Stimulated activated CD4-positive, alpha-beta T cell treated with anti-CD3 and anti-CD28 coated beads, Interleukin-15, amount 100 ng/mL, for 1 hour (primary cell): ENCODE measurements at regions not wholly inside any gene's neighbourhood (a gene's known extent, or its start where the extent isn't known, plus 50 kb on each side); places are given as distances from the start of the nearest gene placed in this dataset.
"Not testable (repeated sequence)": the region's sequence is repeated elsewhere in the genome, so short reads cannot be mapped to it uniquely, and the experiment has no call there.

ENCODE experiments used
- DNase-seq, 2 donors: peaks; one replicate each; pipeline ENCODE4 v3.0.0-alpha.2; 2020; ENCODE audit warnings: low read depth in 1 of 2, low spot score in 1 of 2

DNA sequence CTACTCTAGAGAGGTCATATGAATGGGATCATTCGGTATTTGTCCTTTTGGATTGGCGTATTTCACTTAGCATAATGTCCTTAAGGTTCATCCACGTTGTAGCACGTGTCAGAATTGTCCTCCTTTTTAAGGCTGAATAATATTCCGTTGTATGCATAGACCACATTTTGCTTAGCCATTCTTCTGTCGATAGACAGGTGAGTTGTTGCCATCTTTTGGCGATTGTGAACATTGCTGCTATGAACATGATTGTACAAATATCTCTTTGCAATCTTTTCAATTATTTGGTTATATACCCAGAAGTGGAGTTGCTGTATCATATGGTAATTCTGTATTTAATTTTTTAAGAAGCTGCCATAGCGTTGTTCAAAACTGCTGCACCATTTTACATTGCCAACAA, 52.4 kb upstream of the GOLGA8J start:
- DNase-seq = no peak

DNA sequence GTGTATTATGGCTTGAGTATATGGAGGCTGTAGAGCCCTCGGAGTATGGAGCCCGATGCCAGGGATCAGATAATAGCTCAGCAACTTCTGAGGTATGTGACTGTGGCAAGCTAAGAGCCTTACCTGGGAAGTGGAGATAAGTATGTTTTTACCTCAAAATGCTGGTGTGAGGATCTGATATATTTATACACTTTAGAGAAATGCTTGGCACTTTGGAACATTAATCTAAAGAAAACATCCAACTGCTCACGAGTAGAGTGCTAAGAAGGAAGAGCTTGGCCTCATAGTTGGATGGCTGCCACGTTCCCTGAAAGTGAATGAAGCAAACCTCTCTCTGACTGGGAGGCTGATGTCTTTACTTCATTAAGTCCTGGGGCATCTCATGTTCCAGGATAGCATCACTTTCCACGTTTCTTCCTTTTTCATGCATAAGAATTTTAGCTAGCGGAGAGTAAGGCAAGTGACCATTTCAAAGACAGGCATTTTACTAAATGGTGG, 58.9 kb upstream of the GOLGA8J start:
- no peak for DNase-seq

DNA sequence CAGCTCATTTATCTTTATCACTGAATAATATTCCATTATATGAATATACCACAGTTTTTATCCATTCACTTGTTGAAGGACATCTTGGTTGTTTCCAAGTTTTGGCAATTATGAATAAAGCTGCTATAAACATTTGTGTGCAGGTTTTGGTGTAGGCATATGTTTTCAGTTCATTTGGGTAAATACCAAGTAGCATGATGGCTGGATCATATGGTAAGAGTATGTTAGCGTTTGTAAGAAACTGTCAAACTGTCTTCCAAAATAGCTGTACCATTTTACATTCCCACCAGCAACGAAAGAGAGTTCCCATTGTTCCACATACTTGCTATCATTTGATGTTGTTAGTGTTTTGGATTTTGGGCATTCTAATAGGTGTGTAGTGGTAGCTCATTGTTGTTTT, 72.0 kb upstream of the GOLGA8J start:
- DNase-seq = no peak

GRCh38 chr15:30008156-30008555, 74.6 kb upstream of the GOLGA8J start:
- DNase-seq = no peak

- no peak for DNase-seq
Measured at GRCh38 chr15:30001602-30002001, 81.2 kb upstream of the GOLGA8J start.

- DNase-seq = no peak
Measured at GRCh38 chr15:29998033-29998432, 84.7 kb upstream of the GOLGA8J start.

DNA sequence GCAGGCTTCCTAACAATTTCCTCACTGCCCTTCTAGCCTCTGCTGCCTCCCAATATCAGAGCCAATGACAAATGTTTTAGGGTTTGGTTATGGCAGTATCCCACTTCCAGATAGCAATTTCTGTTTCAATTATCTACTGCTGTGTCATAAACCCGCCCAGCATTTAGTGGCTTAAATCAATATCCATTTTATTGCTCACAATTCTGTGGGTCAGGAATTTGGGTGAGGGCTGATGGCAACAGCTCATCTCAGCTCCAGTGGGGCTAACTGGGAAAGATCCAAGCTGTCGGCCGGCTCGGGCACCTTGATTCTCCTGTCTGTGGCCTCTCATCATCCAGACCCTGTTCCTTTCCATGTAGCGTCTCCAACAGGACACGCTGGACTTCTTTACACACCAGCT, 85.3 kb upstream of the GOLGA8J start:
- DNase-seq = no peak

DNA sequence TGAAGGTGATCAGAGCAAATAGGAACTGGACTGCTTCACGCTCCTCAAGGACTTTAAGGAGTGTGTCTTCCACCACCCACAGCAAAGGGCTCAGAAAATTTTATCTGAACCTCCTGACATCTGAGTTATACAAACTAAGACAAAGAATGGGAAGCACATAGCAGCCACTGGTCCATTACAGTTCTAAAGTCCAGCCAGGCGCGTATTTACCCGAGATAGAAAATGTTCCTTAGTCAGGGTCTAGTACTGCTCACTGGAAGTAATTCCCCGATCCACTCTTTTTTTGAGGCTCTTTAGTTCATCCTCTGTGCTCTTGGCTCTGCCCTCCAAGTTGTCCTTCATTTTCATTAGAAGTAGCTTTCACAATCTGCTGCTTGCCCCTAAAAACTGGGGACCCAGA, 88.5 kb upstream of the GOLGA8J start:
- no peak for DNase-seq

GRCh38 chr15:29990954-29991353, 91.8 kb upstream of the GOLGA8J start:
- DNase-seq = no peak

DNA sequence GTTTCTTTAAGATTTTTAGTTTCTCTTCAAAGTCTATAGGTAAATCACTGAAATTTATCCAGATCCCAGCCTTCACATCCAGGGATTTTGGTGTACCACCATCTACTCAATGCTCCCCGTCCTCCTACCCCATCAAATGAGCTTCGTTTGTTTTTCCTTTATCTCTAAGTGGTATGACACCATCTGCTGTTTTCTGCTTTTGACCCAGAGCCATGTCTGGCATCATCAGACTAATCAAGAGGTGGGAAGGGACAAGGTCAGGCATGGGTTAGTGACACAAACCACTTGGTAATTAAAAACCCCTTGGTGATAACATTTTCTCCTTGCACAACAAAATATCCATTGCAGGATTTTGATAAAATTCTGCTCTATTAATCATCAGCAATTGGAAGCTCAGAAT, 92.7 kb upstream of the GOLGA8J start:
- DNase-seq = no peak

DNA sequence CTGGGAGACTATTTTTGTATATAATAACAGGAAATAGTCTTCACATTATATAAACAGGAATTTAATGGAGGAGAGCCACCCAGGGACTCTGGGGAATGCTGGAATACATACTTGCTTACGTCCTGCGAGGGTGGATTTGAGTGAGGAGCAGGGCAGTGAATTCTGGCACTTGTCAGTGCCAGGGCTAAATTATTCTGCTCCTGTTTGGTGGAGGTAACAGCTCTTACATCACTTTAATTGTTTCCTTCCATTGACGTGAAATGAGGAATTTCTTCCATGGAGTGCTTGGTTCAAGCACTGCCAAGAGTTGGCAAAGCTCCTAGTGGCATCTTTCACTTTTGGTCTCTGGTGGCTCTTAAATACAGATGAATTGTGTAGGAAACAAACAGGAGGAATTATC, 94.1 kb upstream of the GOLGA8J start:
- DNase-seq = no peak

GRCh38 chr15:29986946-29987345, 95.8 kb upstream of the GOLGA8J start:
- no peak for DNase-seq

DNA sequence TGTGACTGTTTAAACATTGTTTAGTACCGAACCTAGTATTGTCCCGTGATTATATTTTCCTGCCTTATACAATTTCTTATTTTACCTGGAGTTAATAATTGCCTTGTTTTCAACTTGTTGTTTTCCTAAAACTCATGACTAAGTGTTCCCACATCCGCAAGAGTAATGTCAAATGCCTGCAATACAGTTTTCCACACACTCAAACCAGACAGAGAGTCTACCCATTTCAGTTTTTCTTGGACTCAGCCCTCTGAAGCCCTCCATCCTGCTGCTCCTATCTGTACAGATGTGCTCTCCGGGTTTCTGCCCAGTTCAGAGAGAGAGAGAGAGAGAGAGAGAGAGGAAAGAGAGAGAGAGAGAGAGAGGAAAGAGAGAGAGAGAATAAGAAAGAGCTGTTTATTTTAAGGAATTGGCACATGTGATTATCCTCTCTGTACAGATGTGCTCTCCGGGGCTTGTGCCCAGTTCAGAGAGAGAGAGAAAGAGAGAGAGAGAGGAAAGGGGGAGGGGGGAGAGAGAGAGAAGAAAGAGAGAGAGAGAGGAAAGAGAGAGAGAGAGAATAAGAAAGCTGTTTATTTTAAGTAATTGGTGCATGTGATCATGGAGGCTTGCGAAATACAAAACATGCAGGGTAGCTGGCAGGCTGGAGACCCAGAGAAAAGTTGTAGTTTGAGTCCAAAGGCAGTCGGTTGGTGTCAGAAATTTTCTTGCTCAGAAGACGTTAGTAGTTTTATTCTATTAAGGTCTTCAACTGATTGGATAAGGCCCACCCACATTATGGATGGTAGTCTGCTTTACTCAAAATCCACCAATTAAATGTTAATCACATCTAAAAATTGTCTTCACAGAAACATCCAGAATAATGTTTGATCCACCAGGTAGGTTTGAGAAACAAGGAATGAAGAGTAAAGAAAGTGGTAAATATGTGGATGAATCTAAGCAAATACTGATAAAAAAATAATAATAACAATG, 104.1 kb upstream of the GOLGA8J start:
- DNase-seq = no peak

DNA sequence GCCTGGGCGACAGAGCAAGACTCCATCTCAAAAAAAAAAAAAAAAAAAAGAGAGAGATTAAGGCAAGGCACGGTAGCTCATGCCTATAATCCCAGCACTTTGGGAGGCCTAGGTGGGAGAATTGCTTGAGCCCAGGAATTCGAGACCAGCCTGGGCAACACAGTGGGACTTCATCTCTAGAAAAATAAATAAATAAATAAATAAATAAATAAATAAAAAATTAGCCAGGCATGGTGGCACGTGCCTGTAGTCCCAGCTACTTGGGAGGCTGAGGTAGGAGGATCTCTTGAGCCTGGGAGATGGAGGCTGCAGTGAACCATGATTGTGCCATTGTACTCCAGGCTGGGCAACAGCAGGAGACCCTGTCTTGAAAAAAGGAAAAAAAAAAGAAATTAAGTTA, 108.7 kb upstream of the GOLGA8J start:
- not testable (repeated sequence) for DNase-seq

DNA sequence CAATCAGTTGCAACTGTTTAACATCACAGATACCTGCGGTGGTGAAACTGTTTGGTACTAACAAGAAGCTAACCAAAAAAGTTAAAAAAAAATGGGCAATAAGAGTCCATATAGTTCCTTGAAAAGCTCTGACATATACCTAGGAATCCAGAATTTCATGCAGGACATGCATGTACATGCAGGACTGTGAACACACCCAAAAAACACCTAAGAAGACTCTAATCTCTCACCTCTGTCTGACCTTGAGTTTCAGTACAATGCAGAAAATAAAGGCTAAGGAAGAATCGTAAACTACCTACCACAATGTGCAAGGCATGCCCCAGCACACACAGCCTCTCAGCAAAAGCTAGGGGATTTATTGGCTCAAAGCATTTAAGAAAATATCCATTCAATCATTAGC, 110.7 kb upstream of the GOLGA8J start:
- DNase-seq = no peak

DNA sequence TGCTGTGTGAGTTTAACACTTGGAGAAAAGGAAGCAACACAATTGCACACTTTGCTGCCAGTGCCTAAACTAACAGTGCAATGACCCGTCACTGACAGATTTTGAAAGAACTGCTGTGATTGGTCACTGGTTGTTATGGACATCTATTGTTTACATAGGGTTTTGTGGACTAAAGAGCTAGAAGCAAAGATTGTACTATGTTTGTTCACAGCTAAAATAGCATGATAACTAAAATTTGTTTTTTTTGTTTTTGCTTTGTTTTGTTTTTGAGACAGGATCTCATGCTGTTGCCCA, 112.4 kb upstream of the GOLGA8J start:
- no peak for DNase-seq

DNA sequence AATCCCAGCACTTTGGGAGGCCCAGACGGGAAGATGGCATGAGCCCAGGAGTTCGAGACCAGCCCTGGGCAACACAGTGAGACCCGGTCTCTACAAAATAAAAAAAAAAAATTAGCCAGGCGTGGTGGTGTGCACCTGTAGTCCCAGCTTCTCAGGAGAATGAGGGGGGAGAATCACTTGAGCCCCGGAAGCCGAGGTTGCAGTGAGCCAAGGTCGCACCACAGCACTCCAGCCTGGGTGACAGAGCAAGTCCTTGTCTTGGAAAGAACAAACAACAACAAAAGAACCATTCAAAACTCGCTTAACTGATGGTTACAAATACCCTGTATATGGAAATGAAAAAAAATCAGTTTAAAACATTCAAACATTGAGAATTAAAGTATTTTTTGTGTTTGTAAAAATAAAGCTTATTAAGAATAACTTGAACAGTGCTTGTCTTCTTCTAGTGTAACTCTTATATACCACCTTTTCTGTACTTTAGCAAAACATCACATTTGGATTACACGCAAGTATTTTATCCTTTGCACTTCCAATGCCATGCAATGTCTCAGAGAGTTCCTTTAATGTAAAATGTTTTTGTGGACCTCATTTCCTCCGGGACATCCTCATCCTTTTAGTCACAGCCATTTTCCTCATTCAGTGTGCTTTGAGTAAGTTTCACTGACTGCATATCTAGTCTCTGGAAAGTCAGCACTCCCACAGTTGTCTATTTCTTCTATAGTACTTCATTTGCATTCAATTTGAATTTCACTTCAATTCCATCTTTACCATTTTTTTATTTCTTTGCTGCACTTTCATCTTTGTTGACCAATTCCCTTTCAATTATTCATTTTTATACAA, 113.0 kb upstream of the GOLGA8J start:
- no peak for DNase-seq

GRCh38 chr15:29968895-29969561, 113.7 kb upstream of the GOLGA8J start:
- no peak for DNase-seq

GRCh38 chr15:29968099-29968894, 114.5 kb upstream of the GOLGA8J start:
- no peak for DNase-seq

DNA sequence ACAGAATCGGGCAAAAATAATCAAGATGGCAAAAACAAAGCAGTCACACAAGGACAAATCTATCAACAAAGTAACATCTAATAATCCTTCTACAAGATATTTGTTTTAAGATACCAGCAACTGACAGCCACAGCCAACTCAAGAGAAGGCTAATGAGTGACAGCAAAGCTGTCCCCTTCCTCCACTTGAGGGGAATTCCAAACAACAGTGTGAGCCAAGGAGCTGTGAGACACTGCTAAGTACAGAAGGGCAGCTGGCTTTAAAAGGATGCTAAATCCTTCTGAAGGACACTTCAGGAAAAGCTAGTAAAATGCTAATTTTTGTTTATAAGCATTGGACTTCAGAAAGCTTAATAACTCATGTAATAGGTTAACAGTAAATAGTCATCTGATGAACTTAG, 120.3 kb upstream of the GOLGA8J start:
- DNase-seq = no peak
